Adrenal gland (tissue), 9 donors: ENCODE measurements at regions not wholly inside any gene's neighbourhood (a gene's known extent, or its start where the extent isn't known, plus 50 kb on each side); places are given as distances from the start of the nearest gene placed in this dataset.

Experiments used
- DNase-seq, 7 donors: peaks; one replicate each; pipeline ENCODE4 v3.0.0-alpha.2; 2019 to 2020
- H3K27ac ChIP-seq, 5 donors: fragments of 200-600 bp; sonication (generic) in 4 of 5; 1 replicate in 3 of 5; 2 replicates in 2 of 5; pipeline versions ENCODE4 v1.5.1 to v1.8.0; 2016 to 2020; ENCODE audit warnings: mild to moderate bottlenecking in 1 of 5
- H3K27me3 ChIP-seq: fragments of 200-600 bp; 2 replicates; pipeline ENCODE4 v1.8.0; 2021
- H3K36me3 ChIP-seq, 2 donors: fragments of 200-600 bp; replicated peaks in 1 of 2; 1 replicate in 1 of 2; 2 replicates in 1 of 2; pipeline versions ENCODE4 v1.5.1 to v1.8.0; 2018 to 2022
- H3K4me1 ChIP-seq, 2 donors: fragments of 200-600 bp; replicated peaks in 1 of 2; 1 replicate in 1 of 2; 2 replicates in 1 of 2; pipeline versions ENCODE4 v1.5.1 to v1.8.0; 2018 to 2021
- H3K4me3 ChIP-seq, 4 donors: fragments of 200-600 bp; sonication (generic) in 3 of 4; one replicate each; pipeline ENCODE4 v1.5.1; 2016 to 2018
- H3K9me3 ChIP-seq, 3 donors: fragments of 200-600 bp; sonication (generic) in 1 of 3; replicated peaks in 1 of 3; 1 replicate in 2 of 3; 2 replicates in 1 of 3; pipeline versions ENCODE4 v1.5.1 to v1.8.0; 2016 to 2021
- POLR2A ChIP-seq, 2 donors: fragments of 450-650 bp; IDR thresholded peaks; one replicate each; pipeline ENCODE4 v1.6.1; 2017; ENCODE audit warnings: antibody characterized with exemption in 2 of 2, mild to moderate bottlenecking in 2 of 2, moderate library complexity in 1 of 2
- WGBS, 4 donors: extraction: QIAGEN DNeasy Blood & Tissue Kit in 2 of 4; methylation state at CpG; one replicate each; pipeline versions ENCODE4 v1.1.5 to v1.1.7; 2013 to 2017; 5-methylcytosine and 5-hydroxymethylcytosine counted together
- intact Hi-C, 2 donors: fragments of 100-400 bp; cut with DNase I; formaldehyde crosslinking; loops; one replicate each; pipeline versions ENCODE4 v1.14.1 to v1.15.0; 2022 to 2023
- TF ChIP-seq, protein P1 (sequence below), 6 experiments: fragments of 450-650 bp in 4 of 6; fragments of 200-600 bp in 2 of 6; sonication (generic) in 1 of 6; IDR thresholded peaks; 1 replicate in 5 of 6; 2 replicates in 1 of 6; pipeline versions ENCODE4 v1.5.1 to v1.8.0; 2016 to 2021; ENCODE audit warnings: antibody characterized with exemption in 6 of 6, mild to moderate bottlenecking in 2 of 6, moderate library complexity in 1 of 6
- donor health status: healthy with polysubstance abuse.
- donor health status: Bipolar disorder and iron deficiency.
- donor health status: DM: yes; HTN: yes; CAD: no.
- donor health status: DM: no; HTN: no; CAD: no.
- donor health status: DM: no; HTN: no; CAD: no.

- Histone ChIP-seq H3K4me1 (no peaks in the 10 kb centered on the region), H3K27ac (no peak overlapping the region), H3K9me3 (no peaks in the 10 kb centered on the region), H3K36me3 (no peaks in the 10 kb centered on the region), H3K4me3 (no peak overlapping the region), H3K27me3 (no peaks in the 10 kb centered on the region)
- intact Hi-C loops, result no loop called here
- TF ChIP-seq, protein P1, sequence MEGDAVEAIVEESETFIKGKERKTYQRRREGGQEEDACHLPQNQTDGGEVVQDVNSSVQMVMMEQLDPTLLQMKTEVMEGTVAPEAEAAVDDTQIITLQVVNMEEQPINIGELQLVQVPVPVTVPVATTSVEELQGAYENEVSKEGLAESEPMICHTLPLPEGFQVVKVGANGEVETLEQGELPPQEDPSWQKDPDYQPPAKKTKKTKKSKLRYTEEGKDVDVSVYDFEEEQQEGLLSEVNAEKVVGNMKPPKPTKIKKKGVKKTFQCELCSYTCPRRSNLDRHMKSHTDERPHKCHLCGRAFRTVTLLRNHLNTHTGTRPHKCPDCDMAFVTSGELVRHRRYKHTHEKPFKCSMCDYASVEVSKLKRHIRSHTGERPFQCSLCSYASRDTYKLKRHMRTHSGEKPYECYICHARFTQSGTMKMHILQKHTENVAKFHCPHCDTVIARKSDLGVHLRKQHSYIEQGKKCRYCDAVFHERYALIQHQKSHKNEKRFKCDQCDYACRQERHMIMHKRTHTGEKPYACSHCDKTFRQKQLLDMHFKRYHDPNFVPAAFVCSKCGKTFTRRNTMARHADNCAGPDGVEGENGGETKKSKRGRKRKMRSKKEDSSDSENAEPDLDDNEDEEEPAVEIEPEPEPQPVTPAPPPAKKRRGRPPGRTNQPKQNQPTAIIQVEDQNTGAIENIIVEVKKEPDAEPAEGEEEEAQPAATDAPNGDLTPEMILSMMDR (IDR thresholded peaks at IDR 0.05), result no peak
- TF ChIP-seq POLR2A (IDR thresholded peaks at IDR 0.05), result no peak
- no peak for DNase-seq
- WGBS, 4 donors, result 82 to 100% (median 89%) methylated on average over 1 to 2 of the region's 2 CpGs
Measured at GRCh38 chr3:182703233-182703632, 90.1 kb upstream of the ATP11B start.

- no peaks in the 10 kb centered on the region for H3K27me3 ChIP-seq
- intact Hi-C loops, result no loop called here
- H3K27ac ChIP-seq, result no peak overlapping the region
- 77 to 86% (median 82%) methylated on average over 4 of the region's 4 CpGs for WGBS, 4 donors
- no peaks in the 10 kb centered on the region for H3K36me3 ChIP-seq
- no peak for DNase-seq
- no peak overlapping the region for H3K4me3 ChIP-seq
- no peak for TF ChIP-seq POLR2A (IDR thresholded peaks at IDR 0.05)
- TF ChIP-seq, protein P1 (IDR thresholded peaks at IDR 0.05), result no peak
- H3K9me3 ChIP-seq, result no peaks in the 10 kb centered on the region
- no peaks in the 10 kb centered on the region for H3K4me1 ChIP-seq
Measured at GRCh38 chr3:182704926-182705325, 88.4 kb upstream of the ATP11B start.

DNA sequence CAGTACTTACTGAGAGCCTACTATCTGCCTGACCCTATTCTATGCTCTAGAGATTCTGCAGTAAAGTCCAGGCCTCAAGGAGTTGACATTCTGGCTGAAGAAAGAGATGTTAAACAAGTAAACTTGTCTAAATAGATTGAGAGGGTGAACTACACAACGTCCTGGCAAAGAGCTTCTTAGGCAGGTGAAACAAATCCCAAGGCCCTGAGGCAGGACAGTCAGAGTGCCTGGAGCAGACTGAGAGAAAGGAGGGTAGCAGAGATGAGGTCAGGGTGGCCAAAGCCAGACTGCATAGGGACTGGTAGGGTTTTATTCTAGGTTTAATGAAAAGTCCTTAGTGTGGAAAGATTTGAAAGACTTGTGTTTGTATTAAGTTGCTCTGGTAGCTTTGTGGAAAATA, 84.5 kb upstream of the ATP11B start:
- Histone ChIP-seq H3K9me3 (no peaks in the 10 kb centered on the region), H3K27me3 (no peaks in the 10 kb centered on the region), H3K36me3 (no peaks in the 10 kb centered on the region), H3K4me3 (no peak overlapping the region), H3K4me1 (no peaks in the 10 kb centered on the region), H3K27ac (no peak overlapping the region)
- no peak for TF ChIP-seq POLR2A (IDR thresholded peaks at IDR 0.05)
- TF ChIP-seq, protein P1 (IDR thresholded peaks at IDR 0.05), result no peak
- no peak for DNase-seq
- intact Hi-C loops, result no loop called here
- 45 to 68% (median 61%) methylated on average over 1 of the region's 1 CpG for WGBS, 4 donors

- 82 to 92% (median 83%) methylated on average over 4 to 6 of the region's 6 CpGs for WGBS, 4 donors
- Histone ChIP-seq H3K4me3 (no peak overlapping the region), H3K9me3 (no peaks in the 10 kb centered on the region), H3K27ac (no peak overlapping the region), H3K27me3 (no peaks in the 10 kb centered on the region), H3K36me3 (no peaks in the 10 kb centered on the region), H3K4me1 (no peaks in the 10 kb centered on the region)
- intact Hi-C loops, result no loop called here
- DNase-seq, result no peak
- no peak for TF ChIP-seq POLR2A (IDR thresholded peaks at IDR 0.05)
Measured at GRCh38 chr3:182709306-182709705, 84.0 kb upstream of the ATP11B start.

- H3K27ac ChIP-seq, result no peak overlapping the region
- DNase-seq, result no peak
- H3K27me3 ChIP-seq, result no peaks in the 10 kb centered on the region
- H3K4me3 ChIP-seq, result no peak overlapping the region
- intact Hi-C loops, result no loop called here
- TF ChIP-seq, protein P1 (IDR thresholded peaks at IDR 0.05), result peak; percentile 38 to 68 (median 44)
- TF ChIP-seq POLR2A (IDR thresholded peaks at IDR 0.05), result no peak
- H3K36me3 ChIP-seq, result no peaks in the 10 kb centered on the region
- H3K4me1 ChIP-seq, result no peaks in the 10 kb centered on the region
- 37 to 43% (median 40%) methylated on average over 7 of the region's 7 CpGs for WGBS, 4 donors
- H3K9me3 ChIP-seq, result no peaks in the 10 kb centered on the region
Measured at GRCh38 chr3:182710557-182711157, 82.6 kb upstream of the ATP11B start.
